Skin epidermis (tissue), 12 donors: ENCODE measurements at regions not wholly inside any gene's neighbourhood (a gene's known extent, or its start where the extent isn't known, plus 50 kb on each side); places are given as distances from the start of the nearest gene placed in this dataset.

Experiments
- H3K27ac ChIP-seq, 21 experiments: fragments of 200-600 bp; sonication (generic) in 11 of 21; one replicate each; pipeline ENCODE4 v1.5.0; 2020; ENCODE audit warnings: mild to moderate bottlenecking in 3 of 21, inconsistent platforms in 2 of 21, moderate library complexity in 2 of 21
- H3K4me3 ChIP-seq, 7 experiments: fragments of 200-600 bp; sonication (generic) in 2 of 7; one replicate each; pipeline ENCODE4 v1.5.0; 2020; ENCODE audit warnings: inconsistent platforms in 2 of 7, mild to moderate bottlenecking in 2 of 7, moderate library complexity in 1 of 7

DNA sequence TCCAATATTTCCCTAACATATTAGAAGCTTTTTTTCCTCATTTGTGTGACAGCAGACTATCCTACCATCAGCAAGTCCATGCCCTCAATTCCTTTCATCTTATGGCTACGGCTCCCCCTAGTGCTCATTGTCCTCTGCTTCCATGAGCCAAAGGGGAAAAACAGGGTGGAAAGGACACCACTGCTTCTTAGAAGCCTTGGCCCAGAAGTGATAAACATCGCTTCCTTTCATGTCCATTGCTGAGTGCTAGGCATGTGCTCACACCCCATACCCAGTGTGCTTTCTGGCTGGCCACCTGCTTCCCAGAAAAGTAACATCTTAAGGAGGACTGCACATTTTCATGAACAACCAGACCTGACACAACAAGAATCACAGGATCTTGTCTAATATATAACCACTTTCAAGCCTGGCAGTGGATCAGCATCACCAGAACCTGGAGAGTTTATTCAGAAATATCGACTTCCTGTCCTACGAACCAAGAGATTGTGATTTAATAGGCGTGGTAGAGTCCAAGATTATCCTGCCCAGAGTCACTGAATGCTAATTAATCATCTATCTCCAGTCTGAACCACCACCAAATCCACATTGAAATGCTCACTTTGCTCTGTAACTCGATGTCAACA is 650.5 kb upstream of the SORCS1 start:
- H3K4me3 ChIP-seq = no peak overlapping the region
- H3K27ac ChIP-seq = no peak overlapping the region

DNA sequence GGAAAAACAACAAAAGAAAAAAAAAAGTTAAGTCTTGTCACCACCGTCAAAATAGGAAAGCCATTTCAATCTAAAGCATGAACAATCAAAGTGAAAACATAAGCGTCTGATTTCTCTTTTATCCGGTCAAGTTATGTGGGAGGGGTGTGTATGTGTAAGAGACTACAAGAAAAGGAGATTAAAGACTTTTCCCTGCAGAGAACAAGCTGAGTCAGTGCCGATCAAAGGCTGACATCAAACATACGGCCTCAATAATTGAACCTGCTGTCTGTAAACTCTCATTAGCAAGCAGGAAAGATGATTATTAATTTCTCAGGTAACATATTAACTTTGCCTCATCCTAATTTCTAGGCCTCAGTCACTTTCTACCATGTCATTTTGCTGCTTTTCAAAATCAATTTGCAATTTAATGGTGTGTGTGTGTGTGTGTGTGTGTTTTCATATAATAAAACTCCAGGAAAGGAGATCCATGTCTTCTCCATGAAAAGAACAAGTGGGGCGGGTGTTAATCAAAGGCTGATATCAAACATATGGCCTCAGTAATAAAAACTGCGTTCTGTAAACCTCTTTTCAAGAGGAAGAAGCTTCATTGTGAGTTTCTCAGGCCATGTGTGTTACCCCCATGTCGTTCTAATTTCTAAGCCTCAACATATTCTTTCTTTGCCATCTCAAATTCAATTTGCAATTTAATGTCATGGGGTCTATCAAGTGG is 649.1 kb upstream of the SORCS1 start:
- Histone ChIP-seq H3K4me3 (no peak overlapping the region), H3K27ac (no peak overlapping the region)

DNA sequence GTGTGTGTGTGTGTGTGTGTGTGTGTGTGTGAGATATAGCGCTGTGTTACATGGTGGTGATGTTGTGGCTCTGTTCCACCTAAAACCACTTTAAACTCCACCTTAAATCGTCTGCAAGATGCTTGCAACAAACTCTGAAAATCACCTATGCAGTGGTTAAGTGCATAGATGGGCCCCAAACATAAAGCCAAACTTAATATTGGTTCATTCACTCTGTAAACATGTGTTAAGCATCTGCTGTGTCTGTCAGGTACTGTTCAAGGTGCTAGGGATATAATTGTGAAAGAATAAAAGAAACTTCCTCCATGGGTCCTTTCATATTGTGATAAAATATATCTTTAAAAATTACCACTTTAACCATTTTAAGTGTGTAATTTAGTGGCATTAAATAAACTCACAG is 645.4 kb upstream of the SORCS1 start:
- Histone ChIP-seq H3K4me3 (no peak overlapping the region), H3K27ac (no peak overlapping the region)

DNA sequence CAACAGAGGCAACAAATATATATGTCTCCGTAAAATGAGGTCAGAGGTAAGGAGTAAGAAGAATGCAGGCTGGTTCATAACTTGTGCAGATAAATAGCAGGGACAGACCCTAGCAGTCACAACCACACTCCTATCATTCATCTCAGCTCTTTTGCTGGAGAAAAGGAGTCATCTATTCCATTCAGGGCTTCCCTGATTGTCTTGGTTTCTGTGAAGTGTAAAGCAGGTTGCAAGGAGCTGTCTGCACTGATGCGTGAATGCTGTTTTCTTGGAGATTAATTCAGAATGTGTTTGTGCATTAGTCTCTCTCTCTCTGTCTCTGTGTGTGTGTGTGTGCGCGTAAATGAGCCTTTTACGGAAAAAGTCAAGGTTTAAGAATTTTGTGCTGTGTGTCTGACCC is 643.3 kb upstream of the SORCS1 start:
- H3K27ac ChIP-seq = no peak overlapping the region
- H3K4me3 ChIP-seq = no peak overlapping the region

DNA sequence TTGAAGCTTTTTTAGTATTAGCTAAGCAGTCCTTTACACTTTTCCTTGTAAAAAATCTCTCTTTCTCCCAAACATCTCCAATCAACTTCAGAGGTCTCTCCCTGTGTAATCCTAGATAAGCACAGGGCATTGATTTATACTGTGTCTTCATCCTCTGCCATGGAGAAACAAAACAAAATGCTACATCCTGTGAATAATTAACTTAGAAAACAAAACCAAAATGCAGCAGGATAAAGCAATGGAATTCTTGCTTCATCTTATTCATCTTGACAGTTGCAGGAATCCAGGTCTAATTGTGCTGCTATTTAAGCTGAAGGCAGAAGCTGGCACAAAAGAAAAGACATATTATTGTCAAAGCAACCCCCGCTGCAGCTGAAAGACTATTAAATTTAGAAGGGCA is 641.5 kb upstream of the SORCS1 start:
- Histone ChIP-seq H3K27ac (no peak overlapping the region), H3K4me3 (no peak overlapping the region)

DNA sequence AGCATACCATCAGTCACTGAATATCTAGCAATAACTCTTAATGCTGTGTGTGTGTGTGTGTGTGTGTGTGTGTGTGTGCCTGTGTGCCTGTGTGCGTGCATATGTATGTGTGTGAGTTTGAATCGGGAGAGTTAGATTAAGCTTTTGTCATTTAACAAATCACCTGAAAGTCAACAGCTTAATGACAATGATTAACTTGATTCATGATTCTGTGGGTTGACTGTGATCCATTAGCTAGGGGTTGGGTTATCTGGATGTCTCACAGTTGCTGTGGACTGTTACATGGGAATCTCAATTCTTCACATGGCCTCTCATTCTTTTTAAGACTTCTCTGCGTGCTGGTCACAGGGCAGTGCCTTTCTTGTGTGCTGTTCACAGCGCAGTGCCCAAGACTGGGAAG is 639.0 kb upstream of the SORCS1 start:
- no peak overlapping the region for H3K4me3 ChIP-seq
- H3K27ac ChIP-seq = no peak overlapping the region

DNA sequence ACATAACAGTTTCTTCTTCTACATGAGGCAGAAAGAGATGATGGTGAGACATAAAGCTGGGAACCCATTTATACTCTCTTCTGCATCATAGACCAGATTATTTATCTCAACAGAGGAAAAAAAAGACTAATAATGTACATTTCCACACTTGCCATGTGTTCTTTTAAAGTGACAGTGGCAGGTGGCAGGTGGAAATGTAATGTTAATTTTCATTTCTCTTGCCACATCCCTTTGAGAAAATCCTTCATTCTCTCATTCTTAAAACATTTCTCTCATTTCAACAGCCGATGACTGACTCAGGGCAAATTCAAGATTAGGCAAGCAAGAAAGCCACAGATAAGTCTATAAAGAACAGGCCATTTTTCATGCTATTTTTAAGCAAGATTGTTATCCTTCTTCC is 635.6 kb upstream of the SORCS1 start:
- Histone ChIP-seq H3K4me3 (no peak overlapping the region), H3K27ac (no peak overlapping the region)

DNA sequence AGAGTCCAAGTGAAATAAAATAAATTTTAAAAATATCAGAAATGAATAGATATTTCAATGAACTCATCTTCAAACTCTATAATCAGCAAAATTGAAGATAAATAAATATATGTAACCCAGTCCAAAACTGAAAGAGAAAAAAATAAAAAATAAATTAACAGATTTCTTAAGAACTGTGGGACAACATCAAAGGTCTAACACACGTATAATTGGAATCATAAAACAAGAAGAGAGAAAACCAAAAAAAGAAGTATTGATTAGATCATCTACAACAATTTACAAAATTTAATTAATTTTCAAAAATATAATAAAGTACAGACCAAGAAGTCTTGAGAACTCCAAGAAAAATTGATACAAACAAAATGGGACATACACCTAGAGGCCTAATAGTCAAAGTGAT is 625.8 kb upstream of the SORCS1 start:
- Histone ChIP-seq H3K4me3 (no peak overlapping the region), H3K27ac (no peak overlapping the region)

DNA sequence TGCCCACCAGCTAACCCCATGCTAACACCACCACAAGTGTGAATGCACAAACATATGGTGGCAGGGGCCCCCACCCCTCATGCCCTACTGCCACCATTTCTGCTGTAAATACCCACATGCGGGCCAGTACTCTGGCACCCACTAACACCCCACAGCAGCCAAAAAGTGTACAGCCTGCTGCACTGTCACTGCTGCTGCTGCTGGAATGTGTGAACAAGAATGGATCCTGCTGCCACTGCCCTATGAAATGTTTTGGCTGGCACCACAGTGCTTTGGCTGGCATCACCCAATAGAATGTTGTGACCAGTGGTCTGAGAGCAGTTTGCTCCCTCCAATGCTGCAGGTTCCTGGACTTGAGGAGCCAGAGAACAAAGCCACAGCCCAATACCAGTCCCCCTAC is 606.6 kb upstream of the SORCS1 start:
- no peak overlapping the region for H3K4me3 ChIP-seq
- H3K27ac ChIP-seq = no peak overlapping the region

DNA sequence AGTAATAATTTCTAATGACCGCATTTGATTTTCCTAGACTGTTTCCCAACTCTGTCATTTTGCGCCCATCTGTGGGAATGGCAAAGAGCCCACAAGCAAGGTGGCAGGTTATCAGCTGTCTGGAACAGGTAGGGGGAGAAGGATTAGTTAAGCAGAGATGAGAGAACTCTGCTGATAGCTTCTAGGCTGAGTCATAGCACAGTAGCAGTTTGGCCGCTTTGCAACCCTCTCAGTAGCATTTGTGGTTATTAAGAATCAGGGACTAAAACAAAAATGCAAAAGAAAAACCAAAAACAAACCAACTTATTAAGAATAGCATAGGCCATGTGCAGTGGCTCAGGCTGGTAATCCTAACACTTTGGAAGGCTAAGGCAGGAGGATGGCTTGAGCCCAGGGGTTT is 602.7 kb upstream of the SORCS1 start:
- no peak overlapping the region for H3K4me3 ChIP-seq
- no peak overlapping the region for H3K27ac ChIP-seq

DNA sequence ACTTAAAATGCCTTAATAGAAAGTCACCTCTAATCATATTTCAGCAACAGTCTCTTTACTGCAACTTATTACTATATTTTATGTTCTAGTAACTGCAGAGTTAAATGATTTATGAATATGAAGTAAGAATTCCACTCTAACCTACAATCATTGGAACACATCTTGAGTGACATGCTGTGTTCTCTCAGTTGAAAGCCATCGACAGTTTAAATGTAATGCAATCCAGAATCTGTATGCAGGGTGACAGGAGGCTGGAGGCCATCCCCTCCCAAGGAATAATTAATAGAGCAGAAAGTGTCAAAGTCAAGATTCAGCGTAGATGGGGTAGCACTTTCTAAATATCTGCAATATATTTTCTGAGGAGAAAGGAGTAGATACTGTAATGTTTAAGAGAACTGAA is 590.3 kb upstream of the SORCS1 start:
- H3K4me3 ChIP-seq = no peak overlapping the region
- H3K27ac ChIP-seq = no peak overlapping the region

DNA sequence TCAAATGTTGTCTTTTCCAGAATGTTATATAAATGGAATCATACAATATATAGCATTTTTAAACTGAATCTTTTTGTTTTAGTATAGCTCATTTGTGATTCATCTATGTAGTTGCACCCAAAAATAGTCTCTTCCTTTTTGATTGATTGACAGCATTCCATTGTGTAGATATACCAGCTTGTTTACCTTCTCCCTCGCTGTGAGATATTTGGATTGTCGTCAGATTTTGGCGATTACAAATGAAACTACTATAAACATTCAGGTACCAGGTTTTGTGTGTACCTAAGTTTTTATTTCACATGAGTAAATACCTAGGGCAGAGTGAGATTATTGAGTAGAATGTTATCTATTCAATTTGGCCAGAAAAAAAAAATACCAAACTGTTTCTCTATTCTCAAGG is 584.7 kb upstream of the SORCS1 start:
- no peak overlapping the region for H3K4me3 ChIP-seq
- no peak overlapping the region for H3K27ac ChIP-seq

DNA sequence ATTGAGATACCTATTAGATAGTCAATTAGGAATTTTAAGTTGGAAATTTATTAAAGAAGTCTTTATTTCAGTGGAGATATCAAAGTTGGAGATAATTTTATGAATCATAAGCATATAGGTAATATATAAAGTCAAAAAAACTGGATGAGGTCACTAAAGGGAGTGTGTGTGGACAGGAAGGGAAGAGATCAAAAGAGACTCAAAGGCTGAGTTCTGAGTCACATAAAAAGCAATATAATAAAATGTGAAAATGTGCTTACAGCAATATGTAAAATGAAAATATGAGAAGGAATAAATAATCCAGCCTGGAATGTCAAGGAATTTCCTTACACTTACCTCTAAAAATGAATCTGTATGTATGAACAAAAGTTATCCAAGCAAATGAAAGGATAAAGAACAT is 583.3 kb upstream of the SORCS1 start:
- Histone ChIP-seq H3K4me3 (no peak overlapping the region), H3K27ac (no peak overlapping the region)

DNA sequence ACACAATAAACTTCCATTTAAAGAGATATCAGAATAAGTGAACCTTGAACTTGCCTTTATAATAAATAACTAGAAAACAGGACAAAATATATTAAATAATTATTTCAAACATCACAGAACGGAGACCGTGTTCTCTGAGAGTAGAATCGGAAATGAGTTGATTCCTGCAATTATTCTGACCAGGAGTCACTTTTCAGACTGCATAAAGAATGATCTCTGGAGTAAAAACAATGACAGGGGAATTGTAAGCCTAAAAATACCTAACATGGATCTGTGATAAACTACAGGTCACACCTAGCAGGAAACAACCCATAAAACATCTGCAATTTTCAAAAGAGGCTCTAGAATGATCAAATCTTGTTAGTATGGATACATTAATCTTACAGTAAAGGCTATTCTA is 577.5 kb upstream of the SORCS1 start:
- peak overlapping the region in 1 of 21 experiments; percentile 12 for H3K27ac ChIP-seq
- no peak overlapping the region for H3K4me3 ChIP-seq

DNA sequence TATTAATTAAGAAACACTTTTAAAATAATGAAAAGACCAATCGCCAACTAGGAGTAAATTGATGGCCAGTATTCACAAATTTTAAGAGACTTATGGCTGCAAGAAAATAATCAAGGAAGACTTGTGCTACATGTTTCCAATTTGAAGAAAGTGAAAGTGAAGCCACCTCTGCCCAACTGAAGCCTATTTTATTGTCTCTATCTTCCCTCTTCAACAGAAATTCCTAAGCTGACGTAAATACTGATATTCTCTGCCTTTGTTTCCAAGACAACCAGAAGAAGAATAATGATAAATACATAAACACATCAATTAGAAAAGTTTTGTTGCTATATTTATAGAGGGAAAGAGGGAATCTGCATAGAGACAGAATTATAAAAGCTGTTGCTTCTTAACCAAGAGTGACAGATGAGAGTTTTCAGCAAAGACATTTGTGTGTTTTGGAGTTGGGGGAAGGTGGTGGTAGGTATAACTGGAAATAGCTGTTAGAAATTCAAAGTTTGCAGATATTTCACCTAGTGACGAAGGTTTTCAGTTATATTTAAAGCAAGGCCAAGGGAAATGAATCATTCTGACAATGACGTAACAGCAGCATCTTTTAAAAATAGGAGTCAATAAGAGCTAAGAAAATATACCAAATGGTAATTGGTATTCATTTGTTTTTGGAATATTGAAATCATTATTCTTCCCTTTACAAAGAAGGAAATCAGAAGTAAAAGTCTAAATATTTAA is 576.6 kb upstream of the SORCS1 start:
- no peak overlapping the region for H3K27ac ChIP-seq

DNA sequence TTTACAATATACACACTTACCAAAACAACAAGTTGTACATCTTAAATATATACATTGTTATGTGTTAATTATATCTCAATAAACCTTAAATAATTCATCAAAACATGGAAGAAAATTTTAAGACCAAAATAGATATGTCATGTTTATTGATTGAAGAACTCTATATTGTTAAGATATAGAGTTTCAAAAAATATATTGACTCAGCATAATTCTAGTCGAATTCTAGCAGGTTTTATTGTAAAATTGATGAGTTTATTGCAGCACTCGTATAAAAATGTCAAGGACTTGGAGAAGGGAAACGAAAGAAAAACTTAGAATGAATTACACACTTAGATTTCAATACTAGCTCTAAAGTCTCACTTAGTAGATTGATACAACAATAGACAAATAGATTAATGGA is 575.4 kb upstream of the SORCS1 start:
- Histone ChIP-seq H3K27ac (no peak overlapping the region), H3K4me3 (no peak overlapping the region)

More for the DNA sequence above, 576.6 kb upstream of the SORCS1 start:
- no peak overlapping the region for H3K4me3 ChIP-seq

DNA sequence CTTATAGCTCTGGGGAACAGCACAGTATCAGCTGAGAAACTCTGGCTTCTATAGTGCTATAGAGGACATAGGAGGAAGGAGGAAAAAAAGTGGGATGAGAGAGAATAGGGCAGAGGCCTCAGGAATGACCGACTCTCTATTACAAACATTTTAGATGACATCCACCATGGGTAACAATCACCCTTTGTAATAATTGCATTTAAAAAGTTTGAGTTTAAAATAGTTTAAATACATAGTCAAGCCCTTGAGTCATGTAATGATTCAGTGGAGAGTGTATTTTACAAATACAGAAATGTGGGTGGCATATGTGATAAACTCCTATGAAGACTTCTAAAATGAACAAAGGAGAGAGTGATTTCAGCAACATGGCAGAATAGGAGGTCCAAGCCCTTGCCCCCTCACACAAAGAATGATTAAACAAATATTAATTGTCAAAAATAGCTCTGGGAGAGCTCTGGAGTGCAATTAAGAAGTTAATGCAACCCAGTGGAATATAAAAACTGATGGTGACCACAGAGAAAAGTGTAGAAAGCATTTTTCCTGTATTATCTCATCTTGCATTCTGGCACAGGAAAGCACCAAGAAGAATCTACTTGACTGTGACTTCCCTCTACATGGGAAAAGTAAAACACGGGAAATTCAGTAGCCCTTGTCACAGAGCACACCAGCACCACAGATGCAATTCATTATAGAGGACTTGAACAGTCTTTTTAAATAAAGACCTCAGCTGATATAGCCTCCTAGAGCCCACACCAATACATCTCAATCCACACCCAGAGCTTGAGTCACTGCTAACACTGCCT is 569.0 kb upstream of the SORCS1 start:
- H3K4me3 ChIP-seq = no peak overlapping the region
- H3K27ac ChIP-seq = no peak overlapping the region

DNA sequence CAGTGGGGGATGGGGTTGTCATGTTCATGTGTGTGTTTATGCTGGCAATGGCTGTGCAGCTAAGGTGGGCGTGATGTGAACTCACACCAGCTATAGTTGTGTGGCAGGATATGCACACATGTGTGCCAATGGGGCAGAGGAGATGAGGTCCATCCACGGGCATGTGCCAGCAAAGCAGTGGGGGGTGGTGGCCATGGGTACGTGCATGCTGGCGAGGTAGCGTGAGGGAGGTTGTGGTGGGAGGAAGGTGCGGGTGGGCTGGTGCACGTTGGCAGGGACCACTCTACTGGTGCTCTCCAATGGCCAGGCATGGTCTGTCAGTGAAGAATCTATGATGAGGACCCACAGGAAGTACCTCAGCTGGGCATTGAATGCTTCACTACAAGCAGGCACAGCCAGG is 567.5 kb upstream of the SORCS1 start:
- H3K4me3 ChIP-seq = no peak overlapping the region
- no peak overlapping the region for H3K27ac ChIP-seq

DNA sequence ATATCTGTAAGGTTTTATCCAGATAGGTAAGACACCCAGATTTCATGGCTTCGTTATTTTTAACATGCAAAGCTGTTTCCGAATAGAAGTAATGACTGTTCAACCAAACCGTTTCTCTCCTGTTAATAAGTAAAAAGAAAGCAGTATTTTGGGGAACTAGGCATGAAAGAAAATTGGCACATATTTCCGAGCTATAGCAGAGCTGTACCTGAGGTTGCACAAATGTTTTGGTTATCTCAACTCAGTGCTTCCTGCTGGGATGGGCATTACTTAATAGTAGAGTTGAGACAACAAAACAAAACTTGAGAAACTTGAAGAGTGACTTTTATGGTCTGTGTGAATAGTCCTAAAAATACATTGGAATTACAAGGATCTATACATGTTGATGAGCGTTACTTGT is 564.3 kb upstream of the SORCS1 start:
- no peak overlapping the region for H3K27ac ChIP-seq
- H3K4me3 ChIP-seq = no peak overlapping the region

DNA sequence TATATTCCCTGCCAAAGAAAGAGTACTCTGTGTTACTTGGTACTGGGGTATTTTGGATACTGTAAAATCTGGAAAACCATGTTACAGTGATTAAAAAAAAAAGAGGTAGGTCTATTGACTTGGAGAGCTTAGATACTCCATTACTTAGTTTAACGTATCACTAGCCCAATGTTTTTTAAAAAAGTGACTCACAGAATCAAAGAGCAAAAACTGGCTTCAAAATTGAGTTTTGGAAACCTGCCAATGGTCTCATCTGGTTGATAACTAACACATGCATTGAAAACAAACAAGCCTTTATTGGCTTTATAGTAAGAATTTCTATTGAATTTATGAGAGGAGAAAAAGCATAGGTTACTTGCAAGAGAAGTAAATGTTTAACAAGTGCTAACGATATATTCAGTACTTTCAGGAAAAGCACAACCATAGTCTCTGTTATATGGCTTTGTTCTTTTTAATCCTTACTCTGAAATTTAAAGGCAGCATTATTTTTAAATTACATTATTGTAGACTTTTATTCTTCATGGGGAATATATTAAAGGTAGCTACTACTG is 563.3 kb upstream of the SORCS1 start:
- H3K27ac ChIP-seq = no peak overlapping the region

More for the DNA sequence above, 563.3 kb upstream of the SORCS1 start:
- no peak overlapping the region for H3K4me3 ChIP-seq
